NCI-H69 (cell line): ENCODE measurements at regions not wholly inside any gene's neighbourhood (a gene's known extent, or its start where the extent isn't known, plus 50 kb on each side); places are given as distances from the start of the nearest gene placed in this dataset.
"Not testable (repeated sequence)": the region's sequence is repeated elsewhere in the genome, so short reads cannot be mapped to it uniquely, and the experiment has no call there.

Source experiments
- DNase-seq: peaks from one replicate; lab custom pipeline; 2025; lab: John Stamatoyannopoulos, UW

GRCh38 chr9:90521811-90522570 lies 120.6 kb downstream of the DIRAS2 start:
- no peak for DNase-seq

GRCh38 chr9:90523958-90524357 lies 118.7 kb downstream of the DIRAS2 start:
- DNase-seq, result peak; percentile 44

- peak; percentile 16 for DNase-seq
Observed at GRCh38 chr9:90526386-90526785, 116.2 kb downstream of the DIRAS2 start.

GRCh38 chr9:90536094-90536493 lies 106.5 kb downstream of the DIRAS2 start:
- not testable (repeated sequence) for DNase-seq

GRCh38 chr9:90538566-90538965 lies 104.1 kb downstream of the DIRAS2 start:
- no peak for DNase-seq

- DNase-seq, result no peak
Observed at GRCh38 chr9:90539286-90539685, 103.3 kb downstream of the DIRAS2 start.

- no peak for DNase-seq
Observed at GRCh38 chr9:90540734-90541133, 101.9 kb downstream of the DIRAS2 start.

- DNase-seq, result peak; percentile 21
Observed at GRCh38 chr9:90544488-90544887, 98.1 kb downstream of the DIRAS2 start.

GRCh38 chr9:90546200-90546599 lies 96.4 kb downstream of the DIRAS2 start:
- DNase-seq, result peak; percentile 100

- peak; percentile 59 for DNase-seq
Observed at GRCh38 chr9:90547896-90548295, 94.7 kb downstream of the DIRAS2 start.

- no peak for DNase-seq
Observed at GRCh38 chr9:90552317-90552716, 90.3 kb downstream of the DIRAS2 start.

- DNase-seq, result no peak
Observed at GRCh38 chr9:90555351-90556057, 87.1 kb downstream of the DIRAS2 start.

GRCh38 chr9:90556897-90557675 lies 85.5 kb downstream of the DIRAS2 start:
- DNase-seq, result peak; percentile 78

- DNase-seq, result no peak
Observed at GRCh38 chr9:90559075-90560073, 83.2 kb downstream of the DIRAS2 start.
